GM19395 (cell line): ENCODE measurements at regions not wholly inside any gene's neighbourhood (a gene's known extent, or its start where the extent isn't known, plus 50 kb on each side); places are given as distances from the start of the nearest gene placed in this dataset.

Source experiments
- ATAC-seq: cut with Tn5 transposase; IDR thresholded peaks from one replicate; pipeline ENCODE4 v1.9.1; 2021; ENCODE audit warnings: mild to moderate bottlenecking, moderate library complexity; ENCODE audit not compliant: unreplicated experiment

GRCh38 chr12:124687917-124688316, 120.5 kb upstream of the NCOR2 start:
- ATAC-seq = no peak

DNA sequence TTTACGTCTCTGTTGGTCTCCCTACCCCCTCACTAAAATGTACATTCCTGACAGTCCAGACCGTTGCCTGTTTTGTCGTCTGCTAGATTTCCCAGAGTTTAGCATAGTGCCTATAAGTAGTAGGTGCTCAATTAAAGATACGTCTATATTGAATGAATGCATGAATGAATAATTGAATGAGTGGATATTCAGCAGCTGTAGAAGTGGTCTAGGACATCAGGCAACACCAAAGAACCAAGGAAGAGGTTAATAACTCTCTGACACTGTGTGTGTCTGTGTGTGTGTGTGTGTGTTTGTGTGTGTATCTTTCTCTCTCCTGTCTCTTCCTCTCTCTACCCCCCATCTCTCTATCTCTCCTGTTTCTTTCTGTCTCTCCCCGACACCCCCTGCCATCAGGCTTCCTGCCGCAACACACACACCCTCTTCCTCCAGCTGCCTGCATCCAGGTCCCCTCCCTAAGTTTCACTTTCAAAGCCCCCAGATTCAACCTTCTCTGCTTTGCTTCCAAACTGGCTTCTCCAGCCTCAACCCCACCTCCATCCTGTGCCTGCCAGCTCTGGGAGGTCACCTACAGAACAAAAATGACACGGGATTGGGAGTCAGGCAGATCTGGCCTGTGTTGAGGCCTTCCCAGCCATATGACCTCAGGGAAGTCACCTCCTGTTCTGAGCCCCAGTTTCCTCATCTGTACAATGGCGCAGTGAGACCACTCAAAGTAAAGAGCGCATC, 119.9 kb upstream of the NCOR2 start:
- no peak for ATAC-seq

- ATAC-seq = no peak
These were observed 119.2 kb upstream of the NCOR2 start for GRCh38 chr12:124686370-124687173.

GRCh38 chr12:124685689-124686369, 118.4 kb upstream of the NCOR2 start:
- no peak for ATAC-seq

DNA sequence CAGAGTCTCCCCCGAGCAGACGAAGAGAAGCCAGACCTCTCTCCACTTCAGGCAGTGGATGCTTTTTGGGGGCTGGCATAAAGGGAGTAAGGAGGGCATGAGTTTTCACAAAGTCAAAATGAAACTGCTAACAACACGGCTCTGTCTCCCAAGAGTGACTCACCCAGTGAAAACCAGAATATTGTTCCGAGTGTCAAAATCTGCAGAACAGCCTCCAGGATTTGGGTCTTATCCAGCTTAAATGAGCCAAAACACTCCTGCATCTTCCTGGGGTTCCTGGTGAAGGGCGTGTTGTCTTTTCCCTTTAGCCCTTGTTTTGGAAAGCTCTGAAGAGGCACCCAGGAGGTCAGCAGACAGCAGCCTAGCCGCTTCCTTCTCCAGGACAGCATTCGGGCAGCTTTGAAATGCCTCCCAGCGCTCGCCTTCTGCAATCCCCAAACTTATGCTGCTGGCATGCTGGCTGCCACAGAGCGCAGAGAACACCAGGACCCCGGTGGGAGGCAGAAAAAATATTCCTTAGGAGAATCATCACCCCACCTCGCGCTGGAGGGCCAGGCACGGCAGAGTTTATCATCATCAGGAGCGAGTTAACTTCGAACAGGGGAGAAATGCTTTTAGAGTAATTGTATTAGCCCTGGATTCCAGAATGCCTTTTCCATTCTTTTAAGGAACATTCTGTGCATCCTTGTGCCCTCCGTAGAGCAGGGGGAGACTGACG, 117.7 kb upstream of the NCOR2 start:
- ATAC-seq = no peak

- ATAC-seq = no peak
These were observed 117.1 kb upstream of the NCOR2 start for GRCh38 chr12:124684496-124684895.

- no peak for ATAC-seq
These were observed 116.0 kb upstream of the NCOR2 start for GRCh38 chr12:124683152-124684124.

DNA sequence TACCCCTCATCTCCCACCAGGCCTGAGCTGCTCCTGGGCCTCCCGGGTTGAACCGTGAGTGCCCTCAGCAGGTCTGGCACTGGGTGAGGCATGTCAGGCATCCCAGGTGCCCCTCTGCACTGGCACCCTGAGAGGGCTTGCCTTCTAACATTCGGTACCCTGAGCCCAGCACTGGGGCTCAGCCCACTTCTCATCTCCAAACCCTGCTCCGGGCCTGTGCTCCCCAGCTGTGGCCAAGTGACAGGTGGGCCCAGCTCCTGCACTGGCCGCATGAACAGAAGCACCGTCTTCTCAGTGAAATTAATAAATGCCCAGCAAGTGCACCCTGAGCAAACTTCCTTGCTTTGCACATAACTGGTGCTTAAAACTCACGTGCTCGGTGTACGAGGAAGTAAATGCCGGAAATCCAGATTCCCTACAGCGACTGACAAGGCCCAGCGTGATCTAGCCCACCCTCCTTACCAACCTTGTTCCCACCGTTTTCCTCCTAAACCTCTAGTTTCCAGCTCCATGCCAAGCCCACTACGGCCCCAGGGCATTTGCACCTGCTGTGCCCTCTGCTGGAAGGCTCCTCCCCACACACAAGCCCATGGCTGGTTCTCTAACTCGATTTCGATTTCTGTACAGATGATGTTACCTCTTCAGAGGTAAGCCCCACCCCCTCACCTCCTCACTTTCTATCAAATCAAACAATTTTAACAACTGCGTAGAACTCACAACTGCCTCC, 115.2 kb upstream of the NCOR2 start:
- no peak for ATAC-seq

DNA sequence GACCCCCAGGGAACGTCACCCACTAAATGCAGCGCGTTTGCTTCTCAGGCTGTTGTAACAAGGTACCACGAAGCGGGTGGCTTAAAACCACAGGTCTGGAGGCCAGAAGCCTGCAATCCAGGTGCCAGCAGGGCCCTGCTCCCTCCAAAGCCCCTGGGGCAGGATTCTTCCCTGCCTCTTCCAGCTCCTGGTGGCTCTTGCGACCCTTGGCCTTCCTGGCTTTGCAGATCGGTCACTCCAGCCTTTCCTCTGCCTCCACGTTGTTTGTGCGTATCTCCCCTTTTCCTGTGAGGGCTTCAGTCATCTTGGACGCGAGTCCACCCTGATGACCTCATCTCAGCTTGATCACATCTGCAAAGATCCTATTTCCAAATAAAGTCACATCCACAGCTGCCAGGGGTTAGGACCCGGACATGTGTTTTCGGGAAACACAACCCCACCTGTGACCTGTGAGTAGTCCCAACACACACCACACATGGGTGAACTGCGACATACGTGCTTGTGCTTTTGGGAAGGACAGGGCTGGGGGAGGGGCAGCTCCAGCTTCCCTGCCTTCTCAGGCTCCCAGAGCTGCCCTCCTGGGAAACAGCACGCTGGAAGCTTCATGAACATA, 114.5 kb upstream of the NCOR2 start:
- ATAC-seq = no peak

GRCh38 chr12:124680863-124681778, 113.7 kb upstream of the NCOR2 start:
- no peak for ATAC-seq

- ATAC-seq = no peak
These were observed 112.3 kb upstream of the NCOR2 start for GRCh38 chr12:124679533-124680371.

GRCh38 chr12:124679047-124679446, 111.6 kb upstream of the NCOR2 start:
- ATAC-seq = no peak

- no peak for ATAC-seq
These were observed 111.0 kb upstream of the NCOR2 start for GRCh38 chr12:124678421-124678893.

GRCh38 chr12:124677552-124678356, 110.3 kb upstream of the NCOR2 start:
- no peak for ATAC-seq

DNA sequence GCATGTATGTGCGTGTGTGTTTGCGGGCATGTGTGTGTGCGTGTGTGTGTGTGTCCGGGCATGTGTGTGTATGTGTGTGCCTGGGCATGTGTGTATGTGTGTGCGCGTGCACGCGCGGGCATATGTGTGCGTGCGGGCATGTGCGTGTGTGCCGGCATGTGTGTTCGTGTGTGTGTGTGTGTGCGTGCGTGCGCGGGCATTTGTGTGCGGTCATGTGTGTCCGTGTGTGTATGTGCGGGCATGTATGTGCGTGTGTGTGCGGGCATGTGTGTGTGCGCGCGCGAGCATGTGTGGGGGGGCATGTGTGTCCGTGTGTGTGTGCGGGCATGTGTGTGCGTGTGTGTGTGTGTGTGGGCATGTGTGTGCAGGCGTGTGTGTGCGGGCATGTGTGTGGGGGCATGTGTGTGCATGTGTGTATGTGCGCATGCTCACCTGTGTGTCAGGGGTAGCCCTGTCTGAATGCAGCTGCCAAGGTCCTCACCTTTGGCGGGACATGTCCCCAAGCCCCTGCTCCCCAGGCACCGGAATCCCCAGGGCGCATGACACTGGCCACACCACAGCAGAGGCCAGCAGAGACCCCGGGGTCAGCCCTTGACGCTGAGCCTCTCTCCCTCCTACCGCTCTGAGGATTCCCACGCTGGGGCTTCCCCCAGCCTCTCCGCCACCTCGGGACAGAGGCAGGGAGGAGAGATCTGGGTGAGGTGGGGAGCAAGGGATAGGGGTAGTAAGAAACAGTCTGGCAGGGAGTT, 109.5 kb upstream of the NCOR2 start:
- no peak for ATAC-seq
